Heart left ventricle (tissue), 13 donors: ENCODE measurements at regions not wholly inside any gene's neighbourhood (a gene's known extent, or its start where the extent isn't known, plus 50 kb on each side); places are given as distances from the start of the nearest gene placed in this dataset.

Source experiments
- CTCF ChIP-seq, 12 donors: fragments of 200-600 bp; sonication (generic) in 4 of 12; IDR thresholded peaks; one replicate each; pipeline versions ENCODE4 v1.5.0 to v1.8.0; 2018 to 2022; ENCODE audit warnings: antibody characterized with exemption in 12 of 12, mild to moderate bottlenecking in 5 of 12
- POLR2A ChIP-seq, 2 donors: fragments of 450-650 bp; IDR thresholded peaks; one replicate each; pipeline ENCODE4 v1.6.1; 2017; ENCODE audit warnings: antibody characterized with exemption in 2 of 2, mild to moderate bottlenecking in 2 of 2, moderate library complexity in 2 of 2
- donor health status: ischemic (EF 13 %, LVEDD 7.1; RV severe dilation, severe dysfunction).
- donor health status: DM: no; HTN: yes; CAD: no.
- donor health status: DM: no; HTN: no; CAD: no.
- donor health status: ischemic (EF 25% LVEDD 6.9; RV normal size, moderate dysfunction).
- donor health status: ischemic (EF 25% LVEDD 5.7; RV mildly dilated, moderate dysfunction).
- donor health status: ischemic (EF 35%, LVEDD 5.7; RV mildly dilated, moderate dysfunction).
- donor health status: nonischemic (EF 11% LVEDD 7.7; RV severe dilation, severe dysfunction).
- donor health status: DM: yes; HTN: yes; CAD: no.
- donor health status: PGD.
- donor health status: ischemic (EF 29% LVEDD 5.4; RV normal size, mild dysfunction).
- donor health status: nonischemic (EF 23%, LVEDD 6.1; RV moderate dilation, normal function).

DNA sequence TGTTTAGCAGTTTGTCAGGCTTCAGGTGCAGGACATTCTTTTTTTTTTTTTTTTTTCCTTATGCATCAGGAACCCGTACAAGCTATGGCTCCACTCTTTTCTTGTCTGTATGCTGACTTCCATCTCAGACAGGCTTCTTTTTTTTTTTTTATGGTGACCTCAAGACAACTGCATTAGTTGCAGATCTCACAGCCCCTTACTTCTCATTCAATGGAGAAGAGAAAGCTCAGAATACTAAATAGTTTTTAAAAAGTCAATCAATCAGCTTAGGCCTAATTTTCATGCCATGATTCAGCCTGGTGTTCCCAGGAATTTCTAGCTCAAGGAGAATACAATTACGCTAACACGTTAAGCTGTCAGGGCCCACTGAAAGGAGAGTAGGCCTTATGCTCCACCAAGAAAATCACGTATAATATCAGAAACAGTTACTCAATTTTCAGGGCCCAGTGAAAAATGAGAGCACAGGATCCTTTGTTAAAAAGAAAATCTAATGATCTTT, 1596.0 kb upstream of the MIR17HG start:
- TF ChIP-seq CTCF (IDR thresholded peaks at IDR 0.05) = no peak
- TF ChIP-seq POLR2A (IDR thresholded peaks at IDR 0.05) = no peak
